ENCODE measurements at regions not wholly inside any gene's neighbourhood (a gene's known extent, or its start where the extent isn't known, plus 50 kb on each side); places are given as distances from the start of the nearest gene placed in this dataset.

GRCh38 chr1:53391296-53391695 is 63.4 kb upstream of the LRP8 start:
- no peak for TF ChIP-seq POLR2A (IDR thresholded peaks at IDR 0.05; ENCODE audit: extremely low read depth, insufficient read length)
- no peak for TF ChIP-seq CTCF (IDR thresholded peaks at IDR 0.05; ENCODE audit: low read depth, low read length)
- TF ChIP-seq, protein P1, sequence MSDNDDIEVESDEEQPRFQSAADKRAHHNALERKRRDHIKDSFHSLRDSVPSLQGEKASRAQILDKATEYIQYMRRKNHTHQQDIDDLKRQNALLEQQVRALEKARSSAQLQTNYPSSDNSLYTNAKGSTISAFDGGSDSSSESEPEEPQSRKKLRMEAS (IDR thresholded peaks at IDR 0.05; ENCODE audit: low read depth, low read length): no peak
- TF ChIP-seq MYC (IDR thresholded peaks at IDR 0.05; ENCODE audit: low read depth, low read length): no peak
- no peak overlapping the region for H3K4me3 ChIP-seq (ENCODE audit: low read depth, low read length)
- DNase-seq (ENCODE audit: low read depth): no peak

DNA sequence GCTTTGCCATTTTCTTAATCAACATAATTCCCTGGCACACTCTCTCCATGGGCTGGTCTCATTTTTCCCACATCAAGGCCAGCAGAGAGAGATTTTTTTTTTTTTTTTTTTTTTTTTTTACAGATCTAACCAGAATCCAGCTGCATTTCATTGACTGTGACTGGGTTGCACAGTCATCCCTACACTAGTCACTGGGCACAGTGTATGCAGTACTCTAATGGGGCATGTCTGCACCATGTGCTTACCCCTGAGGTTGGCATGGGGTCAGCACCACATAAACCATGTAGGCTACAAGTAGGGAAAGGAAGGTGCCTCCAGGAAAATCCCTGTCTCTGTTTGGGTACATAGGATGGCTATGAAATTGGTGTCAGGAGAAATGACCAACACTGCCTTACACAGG is 64.1 kb upstream of the LRP8 start:
- no peak for DNase-seq (ENCODE audit: low read depth)
- TF ChIP-seq MYC (IDR thresholded peaks at IDR 0.05; ENCODE audit: low read depth, low read length): no peak
- TF ChIP-seq CTCF (IDR thresholded peaks at IDR 0.05; ENCODE audit: low read depth, low read length): no peak
- TF ChIP-seq, protein P1 (IDR thresholded peaks at IDR 0.05; ENCODE audit: low read depth, low read length): no peak
- TF ChIP-seq POLR2A (IDR thresholded peaks at IDR 0.05; ENCODE audit: extremely low read depth, insufficient read length): no peak
- no peak overlapping the region for H3K4me3 ChIP-seq (ENCODE audit: low read depth, low read length)

GRCh38 chr1:53392460-53392859 is 64.6 kb upstream of the LRP8 start:
- no peak for DNase-seq (ENCODE audit: low read depth)
- H3K4me3 ChIP-seq (ENCODE audit: low read depth, low read length): no peak overlapping the region
- no peak for TF ChIP-seq CTCF (IDR thresholded peaks at IDR 0.05; ENCODE audit: low read depth, low read length)
- no peak for TF ChIP-seq POLR2A (IDR thresholded peaks at IDR 0.05; ENCODE audit: extremely low read depth, insufficient read length)
- no peak for TF ChIP-seq MYC (IDR thresholded peaks at IDR 0.05; ENCODE audit: low read depth, low read length)
- TF ChIP-seq, protein P1 (IDR thresholded peaks at IDR 0.05; ENCODE audit: low read depth, low read length): no peak

- no peak overlapping the region for H3K4me3 ChIP-seq (ENCODE audit: low read depth, low read length)
- peak; percentile 74 for TF ChIP-seq CTCF (IDR thresholded peaks at IDR 0.05; ENCODE audit: low read depth, low read length)
- no peak for TF ChIP-seq MYC (IDR thresholded peaks at IDR 0.05; ENCODE audit: low read depth, low read length)
- peak; percentile 66 for DNase-seq (ENCODE audit: low read depth)
Measured at GRCh38 chr1:53393325-53393792, 65.5 kb upstream of the LRP8 start.

GRCh38 chr1:53394306-53394705 is 64.9 kb upstream of the DMRTB1 start:
- TF ChIP-seq POLR2A (IDR thresholded peaks at IDR 0.05; ENCODE audit: extremely low read depth, insufficient read length) (no peak), MYC (IDR thresholded peaks at IDR 0.05; ENCODE audit: low read depth, low read length) (no peak), CTCF (IDR thresholded peaks at IDR 0.05; ENCODE audit: low read depth, low read length) (no peak)
- TF ChIP-seq, protein P1 (IDR thresholded peaks at IDR 0.05; ENCODE audit: low read depth, low read length): no peak
- no peak for DNase-seq (ENCODE audit: low read depth)
- H3K4me3 ChIP-seq (ENCODE audit: low read depth, low read length): no peak overlapping the region

- H3K4me3 ChIP-seq (ENCODE audit: low read depth, low read length): no peak overlapping the region
- no peak for DNase-seq (ENCODE audit: low read depth)
- TF ChIP-seq POLR2A (IDR thresholded peaks at IDR 0.05; ENCODE audit: extremely low read depth, insufficient read length) (no peak), MYC (IDR thresholded peaks at IDR 0.05; ENCODE audit: low read depth, low read length) (no peak), CTCF (IDR thresholded peaks at IDR 0.05; ENCODE audit: low read depth, low read length) (no peak)
- TF ChIP-seq, protein P1 (IDR thresholded peaks at IDR 0.05; ENCODE audit: low read depth, low read length): no peak
Measured at GRCh38 chr1:53395671-53396215, 63.5 kb upstream of the DMRTB1 start.

Measured in NB4 (cell line).